ENCODE measurements at regions not wholly inside any gene's neighbourhood (a gene's known extent, or its start where the extent isn't known, plus 50 kb on each side); places are given as distances from the start of the nearest gene placed in this dataset.

DNA sequence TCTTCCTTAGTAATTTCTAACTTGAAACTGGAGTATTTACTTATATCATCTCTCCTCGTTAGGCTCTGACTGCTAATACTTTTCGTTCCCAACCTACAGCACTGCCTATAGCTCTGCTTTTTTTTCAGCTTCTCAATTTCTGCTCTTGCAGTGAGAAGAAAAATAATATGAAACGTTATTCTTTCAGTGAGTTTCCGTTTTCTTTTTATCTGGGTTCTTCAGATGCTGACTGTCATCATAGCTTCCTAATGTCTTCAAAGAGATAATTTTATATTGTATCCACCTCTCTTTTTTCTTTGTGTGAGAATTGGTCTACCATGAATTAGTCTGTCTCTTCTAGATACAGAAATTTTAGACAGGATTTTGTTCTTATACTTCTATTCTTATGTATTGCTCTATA lies 454.9 kb downstream of the LMO7 start:
- DNase-seq (ENCODE audit: low read depth): no peak

DNA sequence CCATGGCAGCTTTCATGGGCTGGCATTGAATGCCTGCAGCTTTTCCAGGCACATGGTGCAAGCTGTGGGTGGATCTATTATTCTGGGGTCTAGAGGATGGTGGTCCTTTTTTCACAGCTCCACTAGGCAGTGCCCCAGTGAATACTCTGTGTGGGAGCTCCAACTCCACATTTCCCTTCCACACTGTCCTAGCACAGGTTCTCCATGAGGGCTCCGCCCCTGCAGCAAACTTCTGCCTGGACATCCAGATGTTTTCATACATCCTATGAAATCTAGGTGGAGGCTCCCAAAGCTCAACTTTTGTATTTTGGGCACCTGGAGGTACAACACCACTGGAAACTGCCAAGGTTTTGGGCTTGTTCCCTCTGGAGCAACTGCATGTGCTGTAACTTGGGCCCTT lies 450.6 kb downstream of the LMO7 start:
- DNase-seq (ENCODE audit: low read depth): no peak

DNA sequence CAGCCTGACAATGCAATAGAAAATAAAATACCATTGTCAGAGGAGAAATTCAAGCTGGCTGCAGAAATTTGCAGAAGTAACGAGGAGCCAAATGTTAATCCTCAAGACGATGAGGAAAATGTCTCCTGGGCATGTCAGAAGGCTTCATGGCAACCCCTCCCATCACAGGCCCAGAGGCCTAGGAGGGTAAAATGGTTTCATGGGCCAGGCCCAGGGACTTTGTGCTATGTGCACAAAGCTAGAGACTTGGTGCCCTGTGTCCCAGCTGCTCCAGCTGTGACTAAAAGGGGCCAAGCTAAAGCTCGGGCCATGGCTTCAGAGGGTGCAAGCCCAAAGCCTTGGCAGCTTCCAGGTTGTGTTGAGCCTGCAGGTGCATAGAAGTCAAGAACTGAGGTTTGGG lies 431.7 kb downstream of the LMO7 start:
- DNase-seq (ENCODE audit: low read depth): no peak

DNA sequence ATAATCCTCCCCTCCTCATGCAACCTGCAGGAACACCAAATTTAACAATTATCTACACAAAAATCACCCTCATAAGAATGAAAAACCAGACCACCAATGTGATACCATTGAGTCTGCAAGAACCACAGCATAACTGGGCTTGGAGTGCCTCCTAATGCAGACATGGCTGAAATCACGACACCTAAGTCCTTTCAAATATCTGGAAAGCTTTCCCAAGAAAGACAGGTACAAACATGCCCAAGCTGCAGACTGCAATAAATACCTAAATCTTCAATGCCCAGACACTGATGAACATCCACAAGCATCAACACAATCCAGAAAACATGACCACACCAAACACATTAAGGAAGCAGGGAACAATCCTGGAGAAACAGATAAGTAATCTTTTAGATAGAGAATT lies 417.1 kb downstream of the LMO7 start:
- no peak for DNase-seq (ENCODE audit: low read depth)

DNA sequence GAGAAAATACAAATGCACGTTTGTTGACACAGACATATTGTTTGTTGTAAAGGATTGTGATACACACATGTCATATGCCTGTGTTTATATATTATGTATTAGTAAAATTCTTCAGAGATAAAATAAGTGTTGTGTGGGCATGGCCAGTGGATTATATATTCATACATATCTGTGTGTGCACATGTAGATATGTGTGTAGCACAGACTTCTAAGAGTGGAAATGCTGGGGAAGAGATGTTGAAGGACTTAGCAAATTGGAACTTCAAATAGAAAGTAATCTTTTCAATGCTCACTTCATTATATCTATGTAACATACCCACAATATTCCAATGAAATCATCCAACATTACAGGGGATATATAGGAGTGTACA lies 413.2 kb downstream of the LMO7 start:
- no peak for DNase-seq (ENCODE audit: low read depth)

DNA sequence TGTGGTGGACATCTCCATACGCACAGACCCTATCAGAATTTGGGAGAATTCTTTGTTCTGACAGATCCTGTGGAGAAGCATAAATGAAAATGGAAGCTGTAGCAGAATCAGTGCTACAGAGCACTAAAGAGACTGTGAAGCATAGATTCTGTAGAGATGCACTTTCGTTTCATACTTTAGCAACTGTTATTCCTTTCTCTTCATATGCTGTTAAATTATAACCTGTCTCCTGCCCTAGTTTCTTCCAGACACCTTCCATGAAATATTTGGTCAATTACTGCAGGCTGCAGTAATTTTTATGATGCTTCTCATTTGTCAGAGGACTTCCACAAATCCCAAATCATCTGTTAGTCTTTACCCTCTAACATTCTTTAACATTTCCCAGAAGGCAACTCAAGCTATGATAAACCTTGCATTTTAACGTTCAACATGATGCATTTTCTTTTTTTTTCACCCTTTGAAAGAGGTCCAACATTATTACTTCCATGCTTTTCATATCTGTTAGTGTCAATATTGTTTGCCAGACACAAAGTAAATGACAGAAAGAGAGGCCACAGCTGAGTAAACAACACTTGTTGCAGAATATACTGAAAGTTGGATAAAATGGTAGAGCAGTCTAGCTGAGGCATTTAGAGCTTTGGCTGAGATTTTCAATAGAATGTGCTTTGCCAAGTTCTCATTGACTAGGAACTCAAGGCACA lies 412.7 kb downstream of the LMO7 start:
- no peak for DNase-seq (ENCODE audit: low read depth)

DNA sequence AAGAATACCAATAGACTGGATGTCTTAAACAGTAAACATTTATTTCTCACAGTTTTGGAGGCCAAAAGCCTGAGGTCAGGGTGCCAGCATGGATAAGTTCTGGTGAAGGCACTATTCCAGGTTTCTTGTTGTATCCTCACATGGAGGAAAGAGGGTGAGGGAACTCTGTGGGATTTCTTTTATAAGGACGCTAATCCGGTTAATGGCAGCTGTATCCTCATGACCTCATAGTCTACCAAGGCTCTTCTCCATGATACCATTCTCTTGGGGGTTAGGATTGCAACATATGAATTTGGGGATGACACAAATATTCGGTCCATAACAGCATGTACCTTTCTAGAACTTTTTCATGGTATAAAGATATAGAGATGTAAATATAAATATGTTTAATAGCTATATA lies 412.0 kb downstream of the LMO7 start:
- no peak for DNase-seq (ENCODE audit: low read depth)

DNA sequence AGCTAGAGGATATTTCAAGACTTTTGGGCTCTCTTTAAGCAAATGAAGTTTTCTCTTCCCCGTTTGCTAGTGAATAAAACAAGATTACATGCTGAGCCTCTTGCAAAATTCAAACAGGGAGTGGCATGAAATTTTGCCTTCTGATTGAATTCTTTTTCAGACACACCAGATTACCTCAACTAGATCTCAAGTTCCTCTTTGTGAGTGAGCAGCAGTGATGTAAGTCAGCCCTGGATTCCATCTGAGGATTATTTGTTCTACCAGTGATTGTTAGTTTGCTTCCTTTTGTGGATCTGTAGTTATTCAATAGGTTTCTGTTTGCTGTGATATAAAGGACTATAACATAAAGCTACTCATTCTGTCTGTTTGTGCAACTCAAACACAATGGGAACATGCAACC lies 407.7 kb downstream of the LMO7 start:
- DNase-seq (ENCODE audit: low read depth): no peak

DNA sequence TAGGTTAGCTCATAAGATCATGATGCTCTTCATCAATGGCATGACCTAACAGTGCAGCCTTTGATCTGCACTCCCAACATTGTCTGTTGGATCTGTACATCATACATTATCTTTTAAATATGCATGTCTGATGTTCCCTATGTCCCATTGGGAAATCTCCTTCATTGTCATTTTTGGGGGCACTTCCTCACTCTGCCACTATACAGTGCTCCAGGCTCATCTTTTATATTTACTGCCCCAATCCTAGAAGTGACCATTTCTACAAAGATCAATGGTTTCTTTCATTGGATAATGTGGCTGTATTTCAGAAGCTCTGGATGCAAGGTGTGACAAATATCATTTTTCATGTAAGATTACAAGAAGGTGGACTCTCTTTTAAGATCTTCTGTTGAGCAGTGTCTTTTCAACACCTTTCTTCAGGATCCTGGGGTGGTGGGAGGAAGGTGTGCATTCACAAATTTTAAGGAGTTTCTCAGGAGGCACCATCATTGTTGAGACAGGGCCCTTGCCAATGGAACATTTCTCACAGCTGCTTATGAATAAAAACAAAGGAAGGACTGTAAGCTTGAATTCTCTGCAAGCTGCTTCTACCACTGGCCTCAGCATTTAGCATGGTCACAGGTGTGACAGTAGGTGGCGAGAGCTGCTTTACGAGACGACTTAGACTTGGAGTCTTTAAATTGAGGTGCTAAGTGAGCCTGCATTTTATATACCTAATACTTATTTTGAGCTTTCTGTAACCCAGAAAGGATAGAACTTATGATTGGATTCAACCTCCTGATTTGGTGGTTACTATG lies 403.0 kb downstream of the LMO7 start:
- no peak for DNase-seq (ENCODE audit: low read depth)

DNA sequence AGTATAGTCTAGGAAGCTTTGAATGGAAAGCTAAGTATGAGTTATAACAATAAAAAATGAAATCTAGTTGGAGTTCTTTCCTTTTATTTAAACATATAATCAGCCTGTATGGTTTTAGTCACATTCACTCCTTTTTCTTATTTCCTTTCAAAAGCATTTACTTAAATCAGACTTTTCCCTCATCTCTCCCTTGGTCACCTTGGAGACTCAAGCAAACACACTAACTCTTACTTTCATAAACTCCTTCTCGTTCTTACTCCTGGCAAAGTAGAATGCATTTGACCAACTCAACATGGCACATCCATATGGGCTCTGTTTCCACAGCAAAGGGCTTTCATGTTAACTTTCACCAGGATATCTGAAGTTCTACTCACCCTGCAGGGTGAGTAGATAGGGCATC lies 400.0 kb downstream of the LMO7 start:
- DNase-seq (ENCODE audit: low read depth): no peak

DNA sequence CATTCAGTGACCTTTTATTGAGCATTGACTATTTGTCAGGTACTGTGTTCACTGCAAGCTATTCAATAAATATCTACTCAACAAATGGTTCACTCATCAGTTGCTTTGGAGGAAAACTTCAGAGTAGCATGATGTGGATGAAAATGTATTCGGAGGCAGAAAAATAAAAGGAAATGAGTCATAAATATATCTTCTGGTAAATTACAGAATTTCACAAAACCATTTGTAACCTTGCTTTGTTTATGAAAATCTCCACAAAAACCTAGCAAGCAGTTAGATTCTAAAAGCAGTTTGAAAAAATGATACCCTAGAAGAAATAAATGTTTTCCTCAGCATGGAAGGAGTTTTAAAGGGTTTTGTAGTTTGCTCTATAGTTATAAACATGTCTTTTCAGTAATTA lies 399.6 kb downstream of the LMO7 start:
- peak; percentile 45 for DNase-seq (ENCODE audit: low read depth)

DNA sequence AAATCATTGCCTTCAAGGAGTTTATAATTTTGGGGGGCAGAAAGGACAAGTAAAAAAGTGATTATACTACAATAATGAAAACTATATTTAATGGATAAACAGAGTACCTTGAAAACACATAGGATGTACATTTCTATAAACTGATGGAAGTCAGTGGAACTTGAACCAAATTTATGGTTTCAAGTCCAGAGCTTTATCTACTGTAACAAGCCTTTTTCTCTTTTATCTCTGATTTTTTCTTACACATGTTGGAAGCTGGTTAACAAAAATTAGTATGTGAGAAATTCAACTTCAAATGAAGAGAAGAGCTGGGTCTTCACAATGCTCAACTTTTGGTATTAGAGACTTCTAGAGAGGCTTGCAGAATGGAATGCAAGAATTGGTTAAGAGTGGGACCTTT lies 393.6 kb downstream of the LMO7 start:
- no peak for DNase-seq (ENCODE audit: low read depth)

DNA sequence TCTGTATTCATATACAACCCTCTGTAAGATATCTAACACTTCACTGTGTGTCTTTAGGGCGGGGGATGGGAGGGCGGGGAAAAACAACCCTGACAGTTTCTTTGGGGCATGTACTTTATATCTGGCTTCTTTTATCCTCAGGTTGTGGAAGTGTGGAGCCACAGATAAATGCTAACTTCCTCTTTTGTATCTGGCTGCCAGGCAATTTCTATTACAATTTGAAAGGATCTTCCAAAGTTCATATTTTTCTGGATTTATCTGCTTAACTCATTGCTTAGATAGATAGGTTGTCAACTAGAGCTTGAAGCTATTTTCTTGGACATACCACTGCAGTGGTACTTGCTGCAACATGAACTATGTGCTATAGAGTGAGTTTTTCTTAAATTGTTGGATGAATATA lies 393.0 kb downstream of the LMO7 start:
- no peak for DNase-seq (ENCODE audit: low read depth)

DNA sequence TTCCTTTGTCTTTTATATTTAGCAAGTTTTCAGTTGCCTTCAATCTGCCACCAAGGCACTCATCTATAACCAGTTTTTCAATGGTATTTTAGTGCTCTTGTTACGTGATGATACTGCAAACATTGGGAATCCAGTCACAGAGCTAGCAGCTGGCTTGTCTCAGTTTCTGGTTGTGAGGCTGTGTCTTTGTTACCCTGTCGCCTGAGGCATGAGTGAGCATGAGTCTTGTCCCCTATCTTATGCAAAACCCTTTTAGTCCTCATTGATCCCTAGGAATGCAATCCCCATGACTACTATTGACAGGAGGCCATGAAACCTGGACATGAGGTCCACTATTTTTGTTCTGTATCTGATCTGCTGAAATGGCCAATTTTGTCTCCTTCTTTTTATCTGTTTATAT lies 391.0 kb downstream of the LMO7 start:
- DNase-seq (ENCODE audit: low read depth): no peak

DNA sequence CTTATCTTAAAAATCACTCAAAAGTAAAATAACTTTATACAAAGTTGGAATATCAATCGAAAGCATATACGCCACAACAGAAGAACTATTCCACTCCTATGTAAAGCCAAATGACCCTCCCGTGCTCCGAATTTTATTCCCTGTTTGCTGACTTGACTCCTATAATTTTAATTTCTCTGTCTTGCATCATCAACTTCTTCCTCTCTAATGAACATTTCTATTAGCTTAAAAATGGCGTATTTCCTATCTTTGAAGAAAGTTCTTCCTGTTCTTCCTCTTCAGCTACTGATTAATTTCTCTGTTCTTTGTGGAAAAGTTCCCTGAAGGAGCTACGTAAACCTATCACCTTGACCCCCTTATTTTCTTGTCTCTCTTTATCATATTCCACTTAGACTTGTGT lies 389.3 kb downstream of the LMO7 start:
- no peak for DNase-seq (ENCODE audit: low read depth)

DNA sequence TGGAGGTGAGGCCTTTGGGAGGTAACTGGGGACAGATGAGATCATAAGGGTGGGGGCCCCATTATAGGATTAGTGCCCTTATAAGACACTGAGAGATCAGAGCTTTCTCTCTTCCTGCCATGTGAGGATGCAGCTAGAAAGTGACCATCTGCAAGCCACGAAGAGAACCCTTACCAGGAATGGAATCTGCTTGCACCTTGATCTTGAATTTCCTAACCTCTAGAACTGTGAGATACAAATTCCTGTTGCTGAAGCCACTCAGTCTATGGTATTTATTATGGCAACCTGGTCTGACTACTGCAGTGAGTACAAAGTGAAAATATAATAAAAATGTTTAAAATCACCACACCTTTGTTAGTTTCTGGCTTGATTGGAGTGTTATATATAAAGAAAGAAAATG lies 388.0 kb downstream of the LMO7 start:
- no peak for DNase-seq (ENCODE audit: low read depth)

DNA sequence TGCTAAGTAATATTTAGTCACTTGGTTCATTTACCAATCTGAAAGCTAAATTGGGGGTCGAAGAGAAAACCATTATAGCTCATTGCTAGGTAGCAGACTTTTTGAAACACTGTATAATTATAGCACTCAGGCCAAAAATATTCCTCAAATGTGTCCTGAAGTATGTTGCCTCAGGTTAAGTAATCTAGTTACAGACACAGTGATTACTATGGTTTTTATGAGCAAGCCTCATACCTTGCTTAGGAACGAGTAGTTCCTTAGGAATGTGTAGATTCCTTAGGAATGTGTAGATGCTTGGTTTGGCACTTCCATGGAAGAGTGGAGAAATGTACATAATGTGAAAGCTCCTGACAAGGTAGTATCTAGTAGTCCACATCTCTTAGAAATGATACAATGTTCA lies 387.5 kb downstream of the LMO7 start:
- DNase-seq (ENCODE audit: low read depth): no peak

DNA sequence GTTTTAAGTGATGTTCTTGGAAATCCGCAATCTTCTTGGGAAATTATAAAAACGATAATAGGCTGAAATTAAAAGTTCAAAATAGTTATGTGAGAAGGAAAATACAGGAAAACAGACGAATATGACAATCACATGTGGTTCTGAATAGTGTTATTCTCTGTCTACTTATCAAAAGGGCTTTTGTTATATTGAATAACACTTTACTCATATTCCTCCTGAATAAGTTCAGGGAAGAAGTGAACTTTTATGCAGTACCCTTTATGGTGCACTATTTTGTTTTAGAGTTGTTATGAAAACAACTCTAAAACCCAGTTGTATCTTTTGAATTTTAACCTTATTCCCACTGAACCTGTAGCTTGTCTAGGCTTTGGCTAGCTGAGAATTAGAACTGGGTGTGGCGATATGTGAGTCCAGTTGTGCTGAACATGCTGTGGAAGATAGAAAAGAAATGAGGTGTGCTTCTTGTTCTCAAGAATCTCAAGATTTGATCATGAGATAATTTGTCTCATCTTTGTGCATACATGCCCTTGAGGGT lies 384.4 kb downstream of the LMO7 start:
- no peak for DNase-seq (ENCODE audit: low read depth)

DNA sequence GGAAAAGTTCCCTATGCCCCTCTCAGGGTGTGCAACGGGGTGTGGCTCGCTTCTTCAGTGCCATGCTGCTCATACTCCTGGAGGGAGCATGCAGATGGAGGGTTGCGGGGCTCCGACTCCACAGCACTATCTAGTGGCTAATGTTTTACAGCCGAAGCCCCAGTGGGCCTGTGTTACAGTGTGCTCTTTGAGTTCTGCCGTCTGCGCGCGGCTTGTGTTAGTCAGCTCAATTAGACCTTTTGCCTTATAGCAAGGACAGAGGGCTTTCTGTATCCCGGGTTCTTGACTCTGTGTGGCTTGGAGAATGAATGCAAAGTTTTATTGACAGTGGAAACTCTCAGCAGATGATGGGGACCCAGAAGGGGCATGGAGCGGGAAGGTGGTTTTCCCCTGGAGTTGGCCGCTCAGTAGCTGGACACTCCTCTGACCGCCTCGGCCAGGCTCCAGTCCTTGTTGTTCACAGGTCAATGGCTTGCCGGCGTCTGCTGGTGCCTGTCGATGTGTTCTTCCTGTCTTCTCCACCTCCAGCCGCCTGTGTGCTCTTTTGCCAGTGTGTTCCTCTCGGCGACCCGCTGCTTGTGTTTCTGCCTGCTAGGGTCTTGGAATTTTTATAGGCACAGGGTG lies 383.4 kb downstream of the LMO7 start:
- DNase-seq (ENCODE audit: low read depth): no peak

DNA sequence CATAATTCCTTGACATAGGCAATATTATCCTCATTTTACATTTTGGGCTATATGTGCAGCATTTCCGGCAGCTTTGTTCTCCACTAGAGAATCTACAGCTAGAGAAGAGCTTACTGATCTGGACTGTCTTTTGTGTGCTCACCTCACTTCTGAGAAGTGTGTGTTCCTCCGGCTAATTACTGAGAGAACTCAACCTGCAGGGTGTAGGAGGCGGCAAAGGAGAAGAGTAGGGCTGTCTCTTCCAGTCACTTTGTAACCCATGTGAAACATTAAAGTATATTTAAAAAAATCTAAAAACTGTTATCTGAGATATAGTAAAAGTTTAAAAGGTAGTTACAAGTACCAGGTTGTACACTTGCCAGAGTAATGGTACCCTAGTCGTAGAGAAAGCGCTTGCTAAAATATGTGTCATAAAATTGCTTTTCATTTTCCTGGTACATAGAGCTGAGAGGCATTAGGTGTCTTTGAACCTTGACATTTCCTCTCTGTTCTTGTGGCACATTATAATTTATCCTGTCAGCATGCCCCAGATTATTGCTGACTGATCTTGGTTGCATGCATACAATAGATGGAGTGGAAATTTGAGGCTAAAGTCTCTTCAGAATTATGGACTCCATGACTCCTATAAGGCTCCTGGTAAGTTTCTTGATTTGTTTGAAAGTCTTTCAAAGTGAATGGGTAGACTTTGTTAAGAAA lies 381.9 kb downstream of the LMO7 start:
- no peak for DNase-seq (ENCODE audit: low read depth)

DNA sequence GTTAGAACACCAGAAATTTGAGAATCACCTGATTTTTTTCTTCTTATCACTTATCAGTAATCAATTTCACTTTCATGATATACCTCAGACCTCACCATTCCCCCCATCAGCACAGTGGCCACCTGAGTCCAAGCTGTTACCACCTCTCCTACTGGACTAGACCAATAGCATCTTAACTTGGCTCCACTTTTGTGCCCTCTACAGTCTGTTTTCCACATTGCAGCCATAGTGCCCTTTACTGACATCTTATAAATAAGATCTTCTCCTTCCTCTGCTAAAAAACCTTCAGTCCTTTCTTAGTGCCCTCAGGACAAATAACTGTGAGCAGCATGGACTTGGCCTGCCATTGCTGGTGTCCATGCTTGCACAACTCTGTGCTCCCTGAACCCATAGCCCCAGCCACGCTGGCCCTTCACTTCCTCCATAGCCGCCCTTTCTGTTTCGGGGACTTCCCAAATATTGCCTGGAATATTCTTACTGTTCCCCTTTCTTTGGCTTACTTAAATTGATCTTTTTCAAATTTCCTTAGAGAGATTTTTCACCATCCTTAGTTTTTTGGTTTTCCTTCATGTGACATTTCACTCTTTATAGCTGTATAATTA lies 380.8 kb downstream of the LMO7 start:
- peak; percentile 53 for DNase-seq (ENCODE audit: low read depth)

All from amniotic epithelial cell (primary cell).